IMR-90 (cell line): ENCODE measurements at regions not wholly inside any gene's neighbourhood (a gene's known extent, or its start where the extent isn't known, plus 50 kb on each side); places are given as distances from the start of the nearest gene placed in this dataset.

Experiments used
- ATAC-seq: fragments of 200-7000 bp; cut with Tn5 transposase; 2 replicates; pipeline ENCODE4 v1.9.1; 2020; ENCODE audit warnings: low read depth, mild to moderate bottlenecking, moderate library complexity
- BruUV-seq: library from RNA; stranded (reverse); fragments of 400-500 nt; replicated peaks from 2 replicates; lab custom pipeline; 2021; lab: Mats Ljungman, UMichigan
- CTCF ChIA-PET: fragments of 300-600 bp; formaldehyde crosslinking; extraction: SDS; loops from one replicate; lab custom pipeline; 2021; ENCODE audit warnings: antibody characterized with exemption; lab: Yijun Ruan, JAX
- POLR2A ChIA-PET: fragments of 300-600 bp; sonication (Branson Sonifier 250); formaldehyde crosslinking; loops from one replicate; lab custom pipeline; 2022; ENCODE audit warnings: antibody characterized with exemption; ENCODE audit not compliant: unreplicated experiment; lab: Charles Lee
- DNase-seq: peaks from one replicate; pipeline ENCODE4 v3.0.0; 2013
- H2AFZ ChIP-seq: replicated peaks from 2 replicates; pipeline ENCODE3; 2013; ENCODE audit warnings: low read length, mild to moderate bottlenecking; ENCODE audit not compliant: poor library complexity
- H2AK5ac ChIP-seq: 2 replicates; pipeline ENCODE4 v1.6.1; 2013; ENCODE audit warnings: low read depth, low read length, inconsistent platforms
- H2AK9ac ChIP-seq: replicated peaks from 2 replicates; pipeline ENCODE3; 2013; ENCODE audit warnings: mild to moderate bottlenecking, low read depth, low read length, moderate library complexity; ENCODE audit not compliant: poor library complexity
- H2BK120ac ChIP-seq: 2 replicates; pipeline ENCODE4 v1.6.1; 2013; ENCODE audit warnings: low read depth, low read length, inconsistent platforms
- H2BK15ac ChIP-seq: 3 replicates; pipeline ENCODE4 v1.6.1; 2013; ENCODE audit warnings: low read depth, low read length, inconsistent platforms
- H2BK20ac ChIP-seq: 2 replicates; pipeline ENCODE4 v1.6.1; 2013; ENCODE audit warnings: low read depth, mild to moderate bottlenecking, inconsistent platforms, low read length, moderate library complexity
- H2BK5ac ChIP-seq: 2 replicates; pipeline ENCODE4 v1.6.1; 2013; ENCODE audit warnings: mild to moderate bottlenecking, low read depth, low read length, inconsistent platforms; ENCODE audit not compliant: poor library complexity, severe bottlenecking
- H3K14ac ChIP-seq: replicated peaks from 2 replicates; pipeline ENCODE4 v1.6.1; 2013; ENCODE audit warnings: low read depth, low read length, inconsistent platforms
- H3K18ac ChIP-seq: 2 replicates; pipeline ENCODE4 v1.6.1; 2013; ENCODE audit warnings: low read depth, low read length, control low read depth
- H3K23ac ChIP-seq: 2 replicates; pipeline ENCODE4 v1.6.1; 2013; ENCODE audit warnings: low read depth, low read length, inconsistent platforms
- H3K27ac ChIP-seq: 2 replicates; pipeline ENCODE4 v1.5.1; 2013; ENCODE audit warnings: mild to moderate bottlenecking, control low read depth, low read length; ENCODE audit not compliant: insufficient read depth
- H3K27me3 ChIP-seq: 2 replicates; pipeline ENCODE4 v1.6.1; 2013; ENCODE audit warnings: low read length; ENCODE audit not compliant: control insufficient read depth, insufficient read depth
- H3K36me3 ChIP-seq: 2 replicates; pipeline ENCODE4 v1.6.1; 2013; ENCODE audit warnings: low read length, mixed read lengths; ENCODE audit not compliant: control insufficient read depth, insufficient read depth
- H3K4ac ChIP-seq: 2 replicates; pipeline ENCODE4 v1.6.1; 2013; ENCODE audit warnings: low read depth, low read length, inconsistent platforms
- H3K4me1 ChIP-seq: 2 replicates; pipeline ENCODE4 v1.6.1; 2013; ENCODE audit warnings: low read length, mixed read lengths; ENCODE audit not compliant: control insufficient read depth, insufficient read depth
- H3K4me2 ChIP-seq: 2 replicates; pipeline ENCODE4 v1.6.1; 2013; ENCODE audit warnings: low read depth, mild to moderate bottlenecking, control low read depth, low read length, moderate library complexity
- H3K4me3 ChIP-seq: 2 replicates; pipeline ENCODE4 v1.5.1; 2013; ENCODE audit warnings: low read depth, mild to moderate bottlenecking, control low read depth, low read length, moderate library complexity; ENCODE audit not compliant: insufficient read depth
- H3K56ac ChIP-seq: 2 replicates; pipeline ENCODE4 v1.6.1; 2013; ENCODE audit warnings: low read length, inconsistent platforms; ENCODE audit not compliant: insufficient read depth; ENCODE audit errors: extremely low read depth
- H3K79me1 ChIP-seq, 2 experiments: 2 replicates each; pipeline ENCODE4 v1.6.1; 2013; ENCODE audit warnings: low read length in 2 of 2, inconsistent platforms in 1 of 2, low read depth in 1 of 2
- H3K9ac ChIP-seq: 2 replicates; pipeline ENCODE4 v1.6.1; 2013; ENCODE audit warnings: low read depth, low read length, control low read depth
- H3K9me1 ChIP-seq: 2 replicates; pipeline ENCODE4 v1.6.1; 2013; ENCODE audit warnings: low read length, inconsistent platforms; ENCODE audit not compliant: insufficient read depth
- H3K9me3 ChIP-seq: 2 replicates; pipeline ENCODE4 v1.6.1; 2013; ENCODE audit warnings: low read length; ENCODE audit not compliant: control insufficient read depth, insufficient read depth
- H4K20me1 ChIP-seq: 2 replicates; pipeline ENCODE4 v1.6.1; 2013; ENCODE audit warnings: low read length, inconsistent platforms; ENCODE audit not compliant: insufficient read depth
- H4K5ac ChIP-seq: 2 replicates; pipeline ENCODE4 v1.6.1; 2013; ENCODE audit warnings: mild to moderate bottlenecking, low read depth, low read length, control low read depth
- H4K8ac ChIP-seq, 2 experiments: 2 replicates each; pipeline ENCODE4 v1.6.1; 2013; ENCODE audit warnings: low read depth in 2 of 2, low read length in 2 of 2, control low read depth in 1 of 2, inconsistent platforms in 1 of 2
- H4K91ac ChIP-seq: 2 replicates; pipeline ENCODE4 v1.6.1; 2013; ENCODE audit warnings: low read depth, low read length, inconsistent platforms; ENCODE audit not compliant: insufficient read depth
- FOS ChIP-seq: fragments of 150-350 bp; IDR thresholded peaks from 2 replicates; pipeline ENCODE4 v1.6.1; 2016; ENCODE audit warnings: low read depth, low read length
- NFE2L2 ChIP-seq: fragments of 150-350 bp; IDR thresholded peaks from 2 replicates; pipeline ENCODE4 v1.6.1; 2016; ENCODE audit warnings: low read depth, mild to moderate bottlenecking, low read length
- POLR2A ChIP-seq: IDR thresholded peaks from 2 replicates; pipeline ENCODE4 v1.6.1; 2012; ENCODE audit warnings: mild to moderate bottlenecking, low read depth, low read length
- RAD21 ChIP-seq: IDR thresholded peaks from 2 replicates; pipeline ENCODE4 v1.6.1; 2012; ENCODE audit warnings: low read length, improper control_type of control experiment
- RFX5 ChIP-seq: IDR thresholded peaks from 2 replicates; pipeline ENCODE4 v1.8.0; 2012; ENCODE audit warnings: low read depth, mild to moderate bottlenecking, low read length, moderate library complexity
- WGBS, 2 experiments: methylation state at CpG; one replicate each; pipeline versions ENCODE4 v1.1.5 to v1.1.7; 2013; ENCODE audit warnings: missing lambda C conversion rate in 2 of 2; ENCODE audit not compliant: insufficient read length in 1 of 2; ENCODE audit errors: extremely low coverage in 2 of 2; 5-methylcytosine and 5-hydroxymethylcytosine counted together
- dilution Hi-C: fragments of 300-500 bp; cut with HindIII; formaldehyde crosslinking; loops from one replicate; pipeline ENCODE4 v1.14.3; 2018; ENCODE audit warnings: low sequenced_read_pairs; ENCODE audit not compliant: unreplicated experiment
- in situ Hi-C: fragments of 300-500 bp; cut with MboI; formaldehyde crosslinking; loops from 3 replicates; pipeline ENCODE4 v1.14.3; 2019; ENCODE audit warnings: low sequenced_read_pairs, inconsistent platforms, mixed read lengths
- intact Hi-C: fragments of 100-400 bp; cut with micrococcal nuclease; formaldehyde crosslinking; loops from 2 replicates; pipeline ENCODE4 v1.10.0; 2022
- TF ChIP-seq, protein P1 (sequence below): fragments of 150-350 bp; IDR thresholded peaks from 2 replicates; pipeline ENCODE4 v1.6.1; 2016; ENCODE audit warnings: low read depth, mild to moderate bottlenecking, low read length, moderate library complexity, borderline replicate concordance

DNA sequence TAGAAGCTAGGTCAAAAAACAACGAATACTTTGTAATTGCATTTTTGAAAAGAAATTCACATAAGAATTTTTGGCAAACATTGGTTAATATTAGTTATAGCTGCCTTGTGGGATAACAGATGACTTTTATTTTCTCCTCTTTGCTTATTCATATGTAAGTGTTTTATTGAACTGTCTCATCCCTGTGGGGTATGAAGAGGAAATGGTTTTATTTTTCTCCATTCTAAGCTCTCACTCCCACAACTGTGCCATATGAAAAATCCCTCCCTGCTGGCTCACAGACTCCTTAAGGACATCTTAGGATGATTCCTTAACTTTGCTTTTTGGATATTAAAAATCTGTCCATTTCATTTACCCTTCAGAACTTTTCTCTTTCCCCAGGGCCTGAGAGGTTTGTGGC is 300.6 kb downstream of the PPP1R2C start:
- no CpG with 5 or more reads among the region's 1 CpG for WGBS, 2 experiments
- H4K8ac ChIP-seq = no peak overlapping the region
- DNase-seq (no peak), ATAC-seq (no peak)
- POLR2A ChIA-PET = interaction anchor here (0.6 kb wide), 1 partner anchor 9 kb away, joined by 6 read pairs; no protein-coding TSS in a partner anchor
- no TSS peak for BruUV-seq
- no peak overlapping the region for H3K4me3 ChIP-seq
- intact Hi-C loops (no loop called here), dilution Hi-C loops (no loop called here), in situ Hi-C loops (no loop called here)
- H3K4me1 ChIP-seq = no peaks in the 10 kb centered on the region
- CTCF ChIA-PET = no interaction called here
- no peak overlapping the region for H4K91ac ChIP-seq
- no peak overlapping the region for H3K27ac ChIP-seq
- no peak overlapping the region for H2AK9ac ChIP-seq
- H3K36me3 ChIP-seq = no peaks in the 10 kb centered on the region
- H3K4ac ChIP-seq = no peak overlapping the region
- no peaks in the 10 kb centered on the region for H3K9me3 ChIP-seq
- no peak overlapping the region for H2BK5ac ChIP-seq
- H3K18ac ChIP-seq = no peak overlapping the region
- no peak overlapping the region for H3K9ac ChIP-seq
- H3K9me1 ChIP-seq = no peaks in the 10 kb centered on the region
- H2AFZ ChIP-seq = no peak overlapping the region
- H4K20me1 ChIP-seq = no peaks in the 10 kb centered on the region
- H3K14ac ChIP-seq = no peak overlapping the region
- no peaks in the 10 kb centered on the region for H3K79me1 ChIP-seq
- no peak overlapping the region for H2BK15ac ChIP-seq
- no peak overlapping the region for H2AK5ac ChIP-seq
- H3K56ac ChIP-seq = no peak overlapping the region
- no peak overlapping the region for H3K23ac ChIP-seq
- no peak overlapping the region for H2BK120ac ChIP-seq
- TF ChIP-seq POLR2A = no peak
- TF ChIP-seq RAD21 = no peak
- no peak for TF ChIP-seq NFE2L2
- TF ChIP-seq FOS = no peak
- TF ChIP-seq RFX5 = no peak
- TF ChIP-seq, protein P1, sequence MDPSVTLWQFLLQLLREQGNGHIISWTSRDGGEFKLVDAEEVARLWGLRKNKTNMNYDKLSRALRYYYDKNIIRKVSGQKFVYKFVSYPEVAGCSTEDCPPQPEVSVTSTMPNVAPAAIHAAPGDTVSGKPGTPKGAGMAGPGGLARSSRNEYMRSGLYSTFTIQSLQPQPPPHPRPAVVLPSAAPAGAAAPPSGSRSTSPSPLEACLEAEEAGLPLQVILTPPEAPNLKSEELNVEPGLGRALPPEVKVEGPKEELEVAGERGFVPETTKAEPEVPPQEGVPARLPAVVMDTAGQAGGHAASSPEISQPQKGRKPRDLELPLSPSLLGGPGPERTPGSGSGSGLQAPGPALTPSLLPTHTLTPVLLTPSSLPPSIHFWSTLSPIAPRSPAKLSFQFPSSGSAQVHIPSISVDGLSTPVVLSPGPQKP = no peak
- no peak overlapping the region for H3K4me2 ChIP-seq
- H3K27me3 ChIP-seq = no peaks in the 10 kb centered on the region
- no peak overlapping the region for H4K5ac ChIP-seq
- H2BK20ac ChIP-seq = no peak overlapping the region
